ENCODE measurements at regions not wholly inside any gene's neighbourhood (a gene's known extent, or its start where the extent isn't known, plus 50 kb on each side); places are given as distances from the start of the nearest gene placed in this dataset.

DNA sequence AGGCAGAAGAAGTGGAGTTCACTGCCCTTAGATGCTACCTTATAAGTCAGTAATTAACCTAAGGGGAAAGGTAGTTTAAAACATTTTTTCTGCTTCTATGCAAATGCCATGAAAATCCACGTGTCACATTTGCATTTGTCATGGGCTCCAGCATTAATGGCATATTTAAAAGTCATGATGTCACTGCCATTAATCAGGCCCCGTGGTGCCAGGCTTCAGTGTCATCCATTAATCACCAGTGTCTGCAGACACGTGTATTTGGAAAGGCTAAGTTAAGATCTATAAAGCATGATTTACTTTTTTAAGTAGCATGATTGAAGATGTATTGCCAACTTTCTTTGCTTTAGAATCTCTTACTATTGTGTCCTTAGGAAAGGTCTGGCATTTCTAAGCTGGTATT is 857.8 kb downstream of the TUSC7 start:
- DNase-seq (ENCODE audit: low spot score): no peak
- no peaks in the 10 kb centered on the region for H3K36me3 ChIP-seq
- no peaks in the 10 kb centered on the region for H3K9me3 ChIP-seq
- TF ChIP-seq CTCF (IDR thresholded peaks at IDR 0.05) (no peak), POLR2AphosphoS5 (IDR thresholded peaks at IDR 0.05) (no peak), POLR2A (IDR thresholded peaks at IDR 0.05) (no peak)
- no peak overlapping the region for H3K4me3 ChIP-seq
- WGBS: 30% methylated on average over 3 of the region's 3 CpGs
- H3K4me1 ChIP-seq (replicated peaks): no peaks in the 10 kb centered on the region
- H3K27ac ChIP-seq: no peak overlapping the region
- H3K27me3 ChIP-seq (replicated peaks; ENCODE audit: insufficient read depth): no peaks in the 10 kb centered on the region
- intact Hi-C loops (cut with DNase I): no loop called here

- no peak for TF ChIP-seq CTCF (IDR thresholded peaks at IDR 0.05)
- TF ChIP-seq POLR2AphosphoS5 (IDR thresholded peaks at IDR 0.05): no peak
- no peak for TF ChIP-seq POLR2A (IDR thresholded peaks at IDR 0.05)
- H3K27me3 ChIP-seq (replicated peaks; ENCODE audit: insufficient read depth): no peaks in the 10 kb centered on the region
- H3K27ac ChIP-seq: no peak overlapping the region
- intact Hi-C loops (cut with DNase I): no loop called here
- H3K9me3 ChIP-seq: no peaks in the 10 kb centered on the region
- no peaks in the 10 kb centered on the region for H3K4me1 ChIP-seq (replicated peaks)
- no peaks in the 10 kb centered on the region for H3K36me3 ChIP-seq
- no peak for DNase-seq (ENCODE audit: low spot score)
- H3K4me3 ChIP-seq: no peak overlapping the region
These were observed 858.3 kb downstream of the TUSC7 start for GRCh38 chr3:117567906-117568305.

DNA sequence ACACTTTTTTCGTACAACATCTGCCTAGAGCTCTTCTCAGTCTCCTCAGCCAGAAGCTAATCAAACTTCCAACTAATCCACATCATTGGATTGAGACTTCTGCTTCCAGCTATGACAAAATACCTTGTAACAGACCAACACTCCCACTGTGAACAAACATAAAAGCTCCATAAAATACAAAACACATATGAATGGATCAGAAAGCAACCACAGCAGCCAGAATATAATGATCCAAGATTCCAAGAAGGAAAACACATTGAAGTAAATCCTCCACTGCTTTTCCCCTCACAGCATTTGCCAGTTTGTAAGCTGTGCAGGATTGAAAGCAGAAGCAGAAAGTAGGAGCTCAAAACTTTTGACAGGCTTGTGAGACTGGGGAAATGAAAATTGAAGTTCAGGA is 863.2 kb downstream of the TUSC7 start:
- TF ChIP-seq CTCF (IDR thresholded peaks at IDR 0.05) (no peak), POLR2AphosphoS5 (IDR thresholded peaks at IDR 0.05) (peak; percentile 4)
- Histone ChIP-seq H3K27ac (no peak overlapping the region), H3K9me3 (no peaks in the 10 kb centered on the region), H3K36me3 (no peaks in the 10 kb centered on the region), H3K27me3 (replicated peaks; ENCODE audit: insufficient read depth) (no peaks in the 10 kb centered on the region), H3K4me3 (no peak overlapping the region), H3K4me1 (replicated peaks) (peaks cover 4% of the 10 kb centered on the region)
- WGBS: 75% methylated on average over 1 of the region's 1 CpG
- intact Hi-C loops (cut with DNase I): no loop called here
- DNase-seq (ENCODE audit: low spot score): no peak

- Histone ChIP-seq H3K27ac (no peak overlapping the region), H3K9me3 (no peaks in the 10 kb centered on the region), H3K4me3 (no peak overlapping the region), H3K4me1 (replicated peaks) (no peaks in the 10 kb centered on the region), H3K36me3 (no peaks in the 10 kb centered on the region), H3K27me3 (replicated peaks; ENCODE audit: insufficient read depth) (no peaks in the 10 kb centered on the region)
- 84% methylated on average over 2 of the region's 2 CpGs for WGBS
- intact Hi-C loops (cut with DNase I): no loop called here
- no peak for TF ChIP-seq POLR2A (IDR thresholded peaks at IDR 0.05)
- TF ChIP-seq POLR2AphosphoS5 (IDR thresholded peaks at IDR 0.05): no peak
- TF ChIP-seq CTCF (IDR thresholded peaks at IDR 0.05): no peak
- DNase-seq (ENCODE audit: low spot score): no peak
These were observed 871.2 kb downstream of the TUSC7 start for GRCh38 chr3:117580806-117581205.

GRCh38 chr3:117586161-117586560 is 876.6 kb downstream of the TUSC7 start:
- Histone ChIP-seq H3K9me3 (no peaks in the 10 kb centered on the region), H3K36me3 (no peaks in the 10 kb centered on the region), H3K4me3 (no peak overlapping the region), H3K27me3 (replicated peaks; ENCODE audit: insufficient read depth) (no peaks in the 10 kb centered on the region), H3K4me1 (replicated peaks) (no peaks in the 10 kb centered on the region), H3K27ac (no peak overlapping the region)
- DNase-seq (ENCODE audit: low spot score): no peak
- no peak for TF ChIP-seq POLR2A (IDR thresholded peaks at IDR 0.05)
- TF ChIP-seq CTCF (IDR thresholded peaks at IDR 0.05): no peak
- no peak for TF ChIP-seq POLR2AphosphoS5 (IDR thresholded peaks at IDR 0.05)
- intact Hi-C loops (cut with DNase I): no loop called here

All from prostate gland (tissue), 2 donors.